ENCODE measurements at regions not wholly inside any gene's neighbourhood (a gene's known extent, or its start where the extent isn't known, plus 50 kb on each side); places are given as distances from the start of the nearest gene placed in this dataset.

DNA sequence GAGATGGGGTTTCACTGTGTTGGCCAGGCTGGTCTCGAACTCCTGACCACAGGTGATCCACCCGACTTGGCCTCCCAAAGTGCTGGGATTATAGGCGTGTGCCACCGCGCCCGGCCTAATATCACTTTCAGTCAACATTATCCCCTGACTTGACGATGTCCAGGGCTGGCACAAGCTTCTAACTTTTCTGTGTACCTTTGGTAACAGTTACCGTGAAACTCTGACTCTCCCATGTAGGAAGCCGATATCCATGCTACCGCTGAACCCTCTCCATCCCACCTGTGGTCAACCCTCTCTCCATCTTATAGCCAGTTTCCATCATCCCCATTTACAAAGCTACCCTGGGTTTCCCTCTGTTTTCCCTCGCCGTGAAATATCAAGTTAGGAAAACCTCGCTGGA, 77.5 kb downstream of the CRLF2 start:
- no peaks in the 10 kb centered on the region for H3K79me2 ChIP-seq (ENCODE audit: insufficient read depth, low read length)
- H3K4me2 ChIP-seq (ENCODE audit: low read depth, low read length, poor library complexity, severe bottlenecking): no peak overlapping the region
- TF ChIP-seq, protein P1, sequence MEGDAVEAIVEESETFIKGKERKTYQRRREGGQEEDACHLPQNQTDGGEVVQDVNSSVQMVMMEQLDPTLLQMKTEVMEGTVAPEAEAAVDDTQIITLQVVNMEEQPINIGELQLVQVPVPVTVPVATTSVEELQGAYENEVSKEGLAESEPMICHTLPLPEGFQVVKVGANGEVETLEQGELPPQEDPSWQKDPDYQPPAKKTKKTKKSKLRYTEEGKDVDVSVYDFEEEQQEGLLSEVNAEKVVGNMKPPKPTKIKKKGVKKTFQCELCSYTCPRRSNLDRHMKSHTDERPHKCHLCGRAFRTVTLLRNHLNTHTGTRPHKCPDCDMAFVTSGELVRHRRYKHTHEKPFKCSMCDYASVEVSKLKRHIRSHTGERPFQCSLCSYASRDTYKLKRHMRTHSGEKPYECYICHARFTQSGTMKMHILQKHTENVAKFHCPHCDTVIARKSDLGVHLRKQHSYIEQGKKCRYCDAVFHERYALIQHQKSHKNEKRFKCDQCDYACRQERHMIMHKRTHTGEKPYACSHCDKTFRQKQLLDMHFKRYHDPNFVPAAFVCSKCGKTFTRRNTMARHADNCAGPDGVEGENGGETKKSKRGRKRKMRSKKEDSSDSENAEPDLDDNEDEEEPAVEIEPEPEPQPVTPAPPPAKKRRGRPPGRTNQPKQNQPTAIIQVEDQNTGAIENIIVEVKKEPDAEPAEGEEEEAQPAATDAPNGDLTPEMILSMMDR (conservative IDR thresholded peaks at IDR 0.05; ENCODE audit: low read length): no peak
- no peaks in the 10 kb centered on the region for H3K9me2 ChIP-seq (replicated peaks; ENCODE audit: low read depth, low read length)
- H3K9me3 ChIP-seq (ENCODE audit: insufficient read depth, low read depth, low read length): no peaks in the 10 kb centered on the region
- H3K36me3 ChIP-seq (ENCODE audit: insufficient read depth, low read length): no peaks in the 10 kb centered on the region
- H2AFZ ChIP-seq (ENCODE audit: low read length): no peak overlapping the region
- no peaks in the 10 kb centered on the region for H4K20me1 ChIP-seq (ENCODE audit: insufficient read depth, low read length, poor library complexity, severe bottlenecking)
- no peak overlapping the region for H3K9ac ChIP-seq (ENCODE audit: low read depth, low read length, poor library complexity, severe bottlenecking)
- no peaks in the 10 kb centered on the region for H3K4me1 ChIP-seq (ENCODE audit: insufficient read depth, low read length, poor library complexity, severe bottlenecking)
- H3K27me3 ChIP-seq (ENCODE audit: insufficient read depth, low read length, poor library complexity, severe bottlenecking): no peaks in the 10 kb centered on the region
- no peak overlapping the region for H3K4me3 ChIP-seq (ENCODE audit: low read length, poor library complexity, severe bottlenecking)
- H3F3A ChIP-seq (ENCODE audit: low read depth): no peaks in the 10 kb centered on the region

DNA sequence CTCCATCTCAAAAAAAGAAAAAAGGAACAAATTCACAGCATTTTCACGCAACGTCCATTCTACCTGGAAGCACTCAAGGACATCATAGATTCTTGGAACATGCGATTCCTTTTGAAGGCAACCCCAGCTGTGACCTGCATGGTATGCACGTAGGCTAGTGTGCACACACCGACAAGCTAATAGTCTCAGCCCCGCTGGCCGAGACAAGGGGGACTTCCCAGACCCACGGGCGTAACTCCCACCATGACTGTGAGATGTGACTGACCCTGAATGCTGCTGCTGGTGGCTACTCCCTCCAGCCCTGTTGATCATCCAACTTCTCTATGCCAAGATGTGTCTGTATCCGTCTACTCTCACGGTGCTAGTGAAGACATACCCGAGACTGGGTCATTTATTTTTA, 78.3 kb downstream of the CRLF2 start:
- no peak overlapping the region for H2AFZ ChIP-seq (ENCODE audit: low read length)
- no peak overlapping the region for H3K4me3 ChIP-seq (ENCODE audit: low read length, poor library complexity, severe bottlenecking)
- no peaks in the 10 kb centered on the region for H3K9me3 ChIP-seq (ENCODE audit: insufficient read depth, low read depth, low read length)
- no peaks in the 10 kb centered on the region for H3K27me3 ChIP-seq (ENCODE audit: insufficient read depth, low read length, poor library complexity, severe bottlenecking)
- no peak overlapping the region for H3K4me2 ChIP-seq (ENCODE audit: low read depth, low read length, poor library complexity, severe bottlenecking)
- H3K9me2 ChIP-seq (replicated peaks; ENCODE audit: low read depth, low read length): no peaks in the 10 kb centered on the region
- H3K9ac ChIP-seq (ENCODE audit: low read depth, low read length, poor library complexity, severe bottlenecking): no peak overlapping the region
- H3F3A ChIP-seq (ENCODE audit: low read depth): no peaks in the 10 kb centered on the region
- no peak for TF ChIP-seq EZH2phosphoT487 (IDR thresholded peaks at IDR 0.05; ENCODE audit: borderline replicate concordance)
- TF ChIP-seq, protein P1 (conservative IDR thresholded peaks at IDR 0.05; ENCODE audit: low read length): no peak
- H4K20me1 ChIP-seq (ENCODE audit: insufficient read depth, low read length, poor library complexity, severe bottlenecking): no peaks in the 10 kb centered on the region
- no peaks in the 10 kb centered on the region for H3K4me1 ChIP-seq (ENCODE audit: insufficient read depth, low read length, poor library complexity, severe bottlenecking)
- no peaks in the 10 kb centered on the region for H3K36me3 ChIP-seq (ENCODE audit: insufficient read depth, low read length)
- no peaks in the 10 kb centered on the region for H3K79me2 ChIP-seq (ENCODE audit: insufficient read depth, low read length)

DNA sequence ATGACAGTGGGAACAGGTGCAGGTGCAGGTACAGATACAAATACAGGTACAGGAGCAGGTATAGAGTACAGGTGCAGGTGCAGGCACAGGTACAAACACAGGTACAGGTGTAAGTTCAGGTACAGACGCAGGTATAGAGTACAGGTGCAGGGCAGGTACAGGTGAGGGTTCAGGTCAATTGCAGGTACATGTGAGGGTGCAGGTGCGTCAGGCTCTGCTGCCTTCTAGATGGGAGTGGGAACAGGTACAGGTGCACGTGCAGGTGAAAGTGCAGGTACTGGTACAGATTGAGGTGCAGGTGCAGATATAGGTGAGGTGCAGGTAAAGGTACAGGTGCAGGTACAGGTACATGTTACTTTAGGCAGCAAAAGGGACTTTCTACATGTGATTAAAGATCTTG, 85.7 kb downstream of the CRLF2 start:
- H3F3A ChIP-seq (ENCODE audit: low read depth): no peaks in the 10 kb centered on the region
- H3K36me3 ChIP-seq (ENCODE audit: insufficient read depth, low read length): no peaks in the 10 kb centered on the region
- no peak overlapping the region for H3K4me2 ChIP-seq (ENCODE audit: low read depth, low read length, poor library complexity, severe bottlenecking)
- no peaks in the 10 kb centered on the region for H3K9me3 ChIP-seq (ENCODE audit: insufficient read depth, low read depth, low read length)
- no peaks in the 10 kb centered on the region for H4K20me1 ChIP-seq (ENCODE audit: insufficient read depth, low read length, poor library complexity, severe bottlenecking)
- no peak overlapping the region for H2AFZ ChIP-seq (ENCODE audit: low read length)
- H3K4me1 ChIP-seq (ENCODE audit: insufficient read depth, low read length, poor library complexity, severe bottlenecking): no peaks in the 10 kb centered on the region
- H3K27me3 ChIP-seq (ENCODE audit: insufficient read depth, low read length, poor library complexity, severe bottlenecking): no peaks in the 10 kb centered on the region
- no peaks in the 10 kb centered on the region for H3K9me2 ChIP-seq (replicated peaks; ENCODE audit: low read depth, low read length)
- TF ChIP-seq EZH2phosphoT487 (IDR thresholded peaks at IDR 0.05; ENCODE audit: borderline replicate concordance): no peak
- TF ChIP-seq, protein P1 (conservative IDR thresholded peaks at IDR 0.05; ENCODE audit: low read length): no peak
- H3K4me3 ChIP-seq (ENCODE audit: low read length, poor library complexity, severe bottlenecking): no peak overlapping the region
- no peaks in the 10 kb centered on the region for H3K79me2 ChIP-seq (ENCODE audit: insufficient read depth, low read length)
- no peak overlapping the region for H3K9ac ChIP-seq (ENCODE audit: low read depth, low read length, poor library complexity, severe bottlenecking)

All from Loucy (cell line).